HEK293 (cell line): ENCODE measurements at regions not wholly inside any gene's neighbourhood (a gene's known extent, or its start where the extent isn't known, plus 50 kb on each side); places are given as distances from the start of the nearest gene placed in this dataset.

Source experiments
- CTCF ChIA-PET: fragments of 350-600 bp; formaldehyde crosslinking; extraction: SDS; loops from one replicate; lab custom pipeline; 2021; ENCODE audit warnings: antibody characterized with exemption; lab: Yijun Ruan, JAX
- POLR2A ChIA-PET: fragments of 300-600 bp; formaldehyde crosslinking; extraction: SDS; loops from one replicate; lab custom pipeline; 2020; ENCODE audit warnings: antibody characterized with exemption, inconsistent platforms; lab: Yijun Ruan, JAX
- H3K27ac ChIP-seq: fragments of 200-500 bp; sonication (Bioruptor generic); 2 replicates; pipeline ENCODE4 v1.5.1; 2014; ENCODE audit warnings: low read depth, low read length, control low read depth, inconsistent platforms; ENCODE audit errors: extremely low read depth
- H3K36me3 ChIP-seq, 2 experiments: fragments of 200-500 bp in 1 of 2; sonication (Bioruptor generic) in 1 of 2; 1 replicate in 1 of 2; 2 replicates in 1 of 2; pipeline ENCODE4 v1.5.1; 2014 to 2017; ENCODE audit warnings: inconsistent platforms in 2 of 2, low read length in 2 of 2; ENCODE audit not compliant: control insufficient read depth in 2 of 2, insufficient read depth in 1 of 2
- H3K4me1 ChIP-seq: fragments of 200-500 bp; sonication (Bioruptor generic); 2 replicates; pipeline ENCODE4 v1.5.1; 2014; ENCODE audit warnings: mild to moderate bottlenecking, low read length, inconsistent platforms; ENCODE audit not compliant: control insufficient read depth, insufficient read depth
- H3K4me3 ChIP-seq: 2 replicates; pipeline ENCODE4 v1.5.1; 2011; ENCODE audit warnings: low read depth, mild to moderate bottlenecking, control low read depth, low read length, moderate library complexity
- H3K9me3 ChIP-seq: fragments of 200-500 bp; sonication (Bioruptor generic); 2 replicates; pipeline ENCODE4 v1.5.1; 2014; ENCODE audit warnings: low read depth, low read length, inconsistent platforms; ENCODE audit not compliant: control insufficient read depth, insufficient read depth
- ATF2 ChIP-seq: fragments of 450-650 bp; formaldehyde crosslinking; IDR thresholded peaks from 2 replicates; pipeline ENCODE4 v1.5.1; 2016; ENCODE audit warnings: missing biosample characterization, missing genetic modification characterization, low read depth
- KLF17 ChIP-seq: fragments of 450-650 bp; formaldehyde crosslinking; IDR thresholded peaks from 2 replicates; pipeline ENCODE4 v1.5.1; 2016; ENCODE audit warnings: missing biosample characterization, missing genetic modification characterization
- PATZ1 ChIP-seq: fragments of 450-650 bp; formaldehyde crosslinking; IDR thresholded peaks from 2 replicates; pipeline ENCODE4 v1.5.1; 2016; ENCODE audit warnings: missing biosample characterization, missing genetic modification characterization
- PRDM2 ChIP-seq: fragments of 450-650 bp; formaldehyde crosslinking; IDR thresholded peaks from 2 replicates; pipeline ENCODE4 v1.5.1; 2016; ENCODE audit warnings: missing biosample characterization, missing genetic modification characterization, borderline replicate concordance
- SETDB1 ChIP-seq: IDR thresholded peaks from one replicate; pipeline ENCODE4 v1.6.1; 2017; ENCODE audit warnings: mild to moderate bottlenecking, low read length, moderate library complexity, mixed read lengths; ENCODE audit not compliant: insufficient read length
- ZBTB26 ChIP-seq: fragments of 450-650 bp; formaldehyde crosslinking; optimal IDR thresholded peaks from 2 replicates; pipeline ENCODE3; 2016; ENCODE audit warnings: missing biosample characterization, mild to moderate bottlenecking, missing genetic modification characterization
- ZFP3 ChIP-seq: fragments of 450-650 bp; formaldehyde crosslinking; IDR thresholded peaks from 2 replicates; pipeline ENCODE4 v1.5.1; 2016; ENCODE audit warnings: low read depth, missing biosample characterization, missing genetic modification characterization
- ZFP37 ChIP-seq: fragments of 450-650 bp; formaldehyde crosslinking; IDR thresholded peaks from 2 replicates; pipeline ENCODE4 v1.5.1; 2016; ENCODE audit warnings: missing biosample characterization, missing genetic modification characterization
- ZNF341 ChIP-seq: fragments of 450-650 bp; formaldehyde crosslinking; IDR thresholded peaks from 2 replicates; pipeline ENCODE4; 2016; ENCODE audit warnings: low read depth, missing biosample characterization, missing genetic modification characterization
- ZNF366 ChIP-seq: fragments of 450-650 bp; formaldehyde crosslinking; conservative IDR thresholded peaks from 2 replicates; pipeline ENCODE4 v1.5.1; 2016; ENCODE audit warnings: missing biosample characterization, missing genetic modification characterization
- ZNF416 ChIP-seq: fragments of 450-650 bp; formaldehyde crosslinking; IDR thresholded peaks from 2 replicates; pipeline ENCODE4 v1.5.1; 2016; ENCODE audit warnings: missing biosample characterization, missing genetic modification characterization
- ZNF514 ChIP-seq: fragments of 450-650 bp; formaldehyde crosslinking; IDR thresholded peaks from 2 replicates; pipeline ENCODE4 v1.5.1; 2016; ENCODE audit warnings: missing biosample characterization, missing genetic modification characterization
- ZNF521 ChIP-seq: fragments of 450-650 bp; formaldehyde crosslinking; IDR thresholded peaks from 2 replicates; pipeline ENCODE4 v1.5.1; 2017; ENCODE audit warnings: missing biosample characterization, mild to moderate bottlenecking, missing genetic modification characterization
- ZNF558 ChIP-seq: fragments of 450-650 bp; formaldehyde crosslinking; IDR thresholded peaks from 2 replicates; pipeline ENCODE4 v1.5.1; 2016; ENCODE audit warnings: missing biosample characterization, missing genetic modification characterization
- ZNF660 ChIP-seq: fragments of 450-650 bp; IDR thresholded peaks from 2 replicates; pipeline ENCODE4 v1.5.1; 2018; ENCODE audit warnings: missing biosample characterization, mild to moderate bottlenecking, missing genetic modification characterization
- ZNF664 ChIP-seq: fragments of 450-650 bp; formaldehyde crosslinking; IDR thresholded peaks from 2 replicates; pipeline ENCODE4 v1.5.1; 2016; ENCODE audit warnings: missing biosample characterization, missing genetic modification characterization
- ZNF792 ChIP-seq: fragments of 450-650 bp; formaldehyde crosslinking; IDR thresholded peaks from 2 replicates; pipeline ENCODE4 v1.5.1; 2016; ENCODE audit warnings: missing biosample characterization, missing genetic modification characterization
- TF ChIP-seq, protein P1 (sequence below): fragments of 450-650 bp; formaldehyde crosslinking; IDR thresholded peaks from 2 replicates; pipeline ENCODE4 v1.5.0; 2017; ENCODE audit warnings: missing biosample characterization, missing genetic modification characterization, borderline replicate concordance

DNA sequence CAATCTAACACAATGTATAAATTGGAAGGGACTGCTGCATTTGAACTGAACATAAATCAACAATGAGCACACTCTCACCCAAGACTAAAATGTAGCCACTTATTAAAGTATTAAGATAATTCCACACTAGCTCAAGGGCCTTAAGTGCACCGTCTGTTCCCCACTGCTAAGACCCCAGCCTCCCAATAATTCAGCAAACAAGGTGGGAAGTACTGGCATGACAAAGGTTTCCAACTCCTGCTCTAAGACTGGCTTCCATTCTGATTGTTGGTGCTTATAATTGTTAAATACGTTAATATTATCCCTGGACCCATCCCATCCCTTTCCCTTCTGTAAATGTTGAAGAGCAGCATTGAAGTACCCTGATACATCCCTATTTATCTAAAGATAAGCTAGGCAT, 636.7 kb downstream of the NR2F1-AS1 start:
- TF ChIP-seq ZNF366 (no peak), ZFP3 (tag by site-specific recombination) (no peak), PRDM2 (tag by site-specific recombination) (no peak), KLF17 (no peak), ZFP37 (tag by site-specific recombination) (no peak), ZNF514 (no peak), ZNF521 (tag by site-specific recombination) (no peak), ZNF664 (tag by site-specific recombination) (no peak), SETDB1 (no peak), ZBTB26 (tag by site-specific recombination) (no peak), ZNF792 (no peak), ATF2 (tag by site-specific recombination) (no peak), ZNF660 (tag by site-specific recombination) (no peak), ZNF416 (tag by site-specific recombination) (no peak), ZNF558 (tag by site-specific recombination) (no peak), PATZ1 (no peak), ZNF341 (no peak)
- TF ChIP-seq, protein P1, sequence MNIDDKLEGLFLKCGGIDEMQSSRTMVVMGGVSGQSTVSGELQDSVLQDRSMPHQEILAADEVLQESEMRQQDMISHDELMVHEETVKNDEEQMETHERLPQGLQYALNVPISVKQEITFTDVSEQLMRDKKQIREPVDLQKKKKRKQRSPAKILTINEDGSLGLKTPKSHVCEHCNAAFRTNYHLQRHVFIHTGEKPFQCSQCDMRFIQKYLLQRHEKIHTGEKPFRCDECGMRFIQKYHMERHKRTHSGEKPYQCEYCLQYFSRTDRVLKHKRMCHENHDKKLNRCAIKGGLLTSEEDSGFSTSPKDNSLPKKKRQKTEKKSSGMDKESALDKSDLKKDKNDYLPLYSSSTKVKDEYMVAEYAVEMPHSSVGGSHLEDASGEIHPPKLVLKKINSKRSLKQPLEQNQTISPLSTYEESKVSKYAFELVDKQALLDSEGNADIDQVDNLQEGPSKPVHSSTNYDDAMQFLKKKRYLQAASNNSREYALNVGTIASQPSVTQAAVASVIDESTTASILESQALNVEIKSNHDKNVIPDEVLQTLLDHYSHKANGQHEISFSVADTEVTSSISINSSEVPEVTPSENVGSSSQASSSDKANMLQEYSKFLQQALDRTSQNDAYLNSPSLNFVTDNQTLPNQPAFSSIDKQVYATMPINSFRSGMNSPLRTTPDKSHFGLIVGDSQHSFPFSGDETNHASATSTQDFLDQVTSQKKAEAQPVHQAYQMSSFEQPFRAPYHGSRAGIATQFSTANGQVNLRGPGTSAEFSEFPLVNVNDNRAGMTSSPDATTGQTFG (tag by site-specific recombination) = no peak
- Histone ChIP-seq H3K27ac (no peak overlapping the region), H3K4me1 (peaks cover 2% of the 10 kb centered on the region; the same call in 1 of the 2 replicates), H3K9me3 (no peaks in the 10 kb centered on the region), H3K36me3 (no peaks in the 10 kb centered on the region), H3K4me3 (no peak overlapping the region)
- CTCF ChIA-PET = no interaction called here
- POLR2A ChIA-PET = no interaction called here
